Ovary (tissue), 3 donors: ENCODE measurements at regions not wholly inside any gene's neighbourhood (a gene's known extent, or its start where the extent isn't known, plus 50 kb on each side); places are given as distances from the start of the nearest gene placed in this dataset.

Experiments
- EP300 ChIP-seq: sonication (generic); formaldehyde crosslinking; IDR thresholded peaks from one replicate; pipeline ENCODE4 v1.6.1; 2017; ENCODE audit warnings: antibody characterized with exemption
- TF ChIP-seq, protein P1 (sequence below), 3 donors: fragments of 450-650 bp in 2 of 3; fragments of 200-600 bp in 1 of 3; IDR thresholded peaks; one replicate each; pipeline versions ENCODE4 v1.5.1 to v1.8.0; 2016 to 2022; ENCODE audit warnings: antibody characterized with exemption in 3 of 3, mild to moderate bottlenecking in 1 of 3
- donor health status: DM: no; HTN: no; CAD: no.

- TF ChIP-seq, protein P1, sequence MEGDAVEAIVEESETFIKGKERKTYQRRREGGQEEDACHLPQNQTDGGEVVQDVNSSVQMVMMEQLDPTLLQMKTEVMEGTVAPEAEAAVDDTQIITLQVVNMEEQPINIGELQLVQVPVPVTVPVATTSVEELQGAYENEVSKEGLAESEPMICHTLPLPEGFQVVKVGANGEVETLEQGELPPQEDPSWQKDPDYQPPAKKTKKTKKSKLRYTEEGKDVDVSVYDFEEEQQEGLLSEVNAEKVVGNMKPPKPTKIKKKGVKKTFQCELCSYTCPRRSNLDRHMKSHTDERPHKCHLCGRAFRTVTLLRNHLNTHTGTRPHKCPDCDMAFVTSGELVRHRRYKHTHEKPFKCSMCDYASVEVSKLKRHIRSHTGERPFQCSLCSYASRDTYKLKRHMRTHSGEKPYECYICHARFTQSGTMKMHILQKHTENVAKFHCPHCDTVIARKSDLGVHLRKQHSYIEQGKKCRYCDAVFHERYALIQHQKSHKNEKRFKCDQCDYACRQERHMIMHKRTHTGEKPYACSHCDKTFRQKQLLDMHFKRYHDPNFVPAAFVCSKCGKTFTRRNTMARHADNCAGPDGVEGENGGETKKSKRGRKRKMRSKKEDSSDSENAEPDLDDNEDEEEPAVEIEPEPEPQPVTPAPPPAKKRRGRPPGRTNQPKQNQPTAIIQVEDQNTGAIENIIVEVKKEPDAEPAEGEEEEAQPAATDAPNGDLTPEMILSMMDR (IDR thresholded peaks at IDR 0.05): no peak
- TF ChIP-seq EP300: no peak
Observed at GRCh38 chr13:69485991-69486592, 621.5 kb upstream of the ATXN8OS start.
